CD14-positive monocyte (primary cell): ENCODE measurements at regions not wholly inside any gene's neighbourhood (a gene's known extent, or its start where the extent isn't known, plus 50 kb on each side); places are given as distances from the start of the nearest gene placed in this dataset.

Experiments used
- DNase-seq, 3 donors: peaks; one replicate each; pipeline ENCODE4 v3.0.0-alpha.2; 2011 to 2022
- H2AFZ ChIP-seq: 2 replicates; pipeline ENCODE4 v1.6.0; 2012; ENCODE audit warnings: mild to moderate bottlenecking, low read depth, low read length, inconsistent platforms; ENCODE audit not compliant: insufficient read depth, poor library complexity, severe bottlenecking
- H3K27ac ChIP-seq, 2 donors: 1 replicate in 1 of 2; 2 replicates in 1 of 2; pipeline ENCODE4 v1.5.1; 2012 to 2013; ENCODE audit warnings: low read length in 2 of 2, control low read depth in 1 of 2, inconsistent platforms in 1 of 2, low read depth in 1 of 2, mild to moderate bottlenecking in 1 of 2
- H3K27me3 ChIP-seq, 2 donors: one replicate each; pipeline versions ENCODE4 v1.6.0 to v1.6.1; 2011 to 2013; ENCODE audit warnings: low read length in 2 of 2; ENCODE audit not compliant: control insufficient read depth in 2 of 2, insufficient read depth in 2 of 2
- H3K36me3 ChIP-seq, 2 donors: replicated peaks in 1 of 2; 1 replicate in 1 of 2; 2 replicates in 1 of 2; pipeline versions ENCODE4 v1.5.1 to v1.6.1; 2012 to 2013; ENCODE audit warnings: low read length in 2 of 2, control low read depth in 1 of 2, inconsistent platforms in 1 of 2, mild to moderate bottlenecking in 1 of 2; ENCODE audit not compliant: insufficient read depth in 2 of 2, control insufficient read depth in 1 of 2
- H3K4me1 ChIP-seq, 2 donors: 1 replicate in 1 of 2; 2 replicates in 1 of 2; pipeline versions ENCODE4 v1.5.1 to v1.6.1; 2012 to 2013; ENCODE audit warnings: low read length in 2 of 2, control low read depth in 1 of 2, inconsistent platforms in 1 of 2, mild to moderate bottlenecking in 1 of 2, moderate library complexity in 1 of 2; ENCODE audit not compliant: insufficient read depth in 2 of 2, control insufficient read depth in 1 of 2
- H3K4me2 ChIP-seq: replicated peaks from 2 replicates; pipeline ENCODE3; 2012; ENCODE audit warnings: low read length, moderate library complexity, mild to moderate bottlenecking; ENCODE audit not compliant: poor library complexity, severe bottlenecking; ENCODE audit errors: extremely low read depth
- H3K4me3 ChIP-seq, 3 experiments: fragments of 200-600 bp in 1 of 3; sonication (generic) in 1 of 3; replicated peaks in 1 of 3; 1 replicate in 2 of 3; 2 replicates in 1 of 3; pipeline ENCODE4 v1.5.1; 2011 to 2013; ENCODE audit warnings: low read length in 3 of 3, mild to moderate bottlenecking in 3 of 3, control low read depth in 2 of 3, low read depth in 2 of 3, inconsistent platforms in 1 of 3, moderate library complexity in 1 of 3
- H3K79me2 ChIP-seq: 2 replicates; pipeline ENCODE4 v1.6.0; 2012; ENCODE audit warnings: mild to moderate bottlenecking, control low read depth, inconsistent platforms, low read length, moderate library complexity; ENCODE audit not compliant: insufficient read depth
- H3K9ac ChIP-seq: 2 replicates; pipeline ENCODE4 v1.6.0; 2017; ENCODE audit warnings: low read length, mild to moderate bottlenecking; ENCODE audit not compliant: insufficient read depth, poor library complexity, severe bottlenecking
- H3K9me3 ChIP-seq, 2 donors: replicated peaks in 1 of 2; 1 replicate in 1 of 2; 2 replicates in 1 of 2; pipeline versions ENCODE4 v1.5.1 to v1.6.1; 2012 to 2013; ENCODE audit warnings: low read length in 2 of 2, control low read depth in 1 of 2; ENCODE audit not compliant: control insufficient read depth in 1 of 2, insufficient read depth in 1 of 2
- H4K20me1 ChIP-seq: 2 replicates; pipeline ENCODE4 v1.6.0; 2012; ENCODE audit warnings: mild to moderate bottlenecking, low read length, control low read depth, moderate library complexity; ENCODE audit not compliant: insufficient read depth
- H3K27ac Mint-ChIP-seq, 7 donors: one replicate each; pipeline ENCODE4 v1.8.0; 2020; ENCODE audit warnings: mild to moderate bottlenecking in 7 of 7, mixed read lengths in 7 of 7, moderate library complexity in 6 of 7, inconsistent platforms in 2 of 7
- H3K27me3 Mint-ChIP-seq, 3 donors: one replicate each; pipeline ENCODE4 v1.8.0; 2021 to 2022; ENCODE audit warnings: low read depth in 3 of 3, mild to moderate bottlenecking in 3 of 3, mixed read lengths in 3 of 3, moderate library complexity in 3 of 3, inconsistent platforms in 1 of 3
- H3K36me3 Mint-ChIP-seq, 2 donors: one replicate each; pipeline ENCODE4 v1.8.0; 2020; ENCODE audit warnings: mixed read lengths in 2 of 2, inconsistent platforms in 1 of 2, mild to moderate bottlenecking in 1 of 2
- H3K4me1 Mint-ChIP-seq: one replicate; pipeline ENCODE4 v1.8.0; 2020; ENCODE audit warnings: mild to moderate bottlenecking, mixed read lengths
- H3K4me3 Mint-ChIP-seq, 2 donors: one replicate each; pipeline ENCODE4 v1.8.0; 2020; ENCODE audit warnings: mild to moderate bottlenecking in 2 of 2, mixed read lengths in 2 of 2, moderate library complexity in 1 of 2
- H3K9me3 Mint-ChIP-seq, 7 donors: one replicate each; pipeline ENCODE4 v1.8.0; 2020 to 2022; ENCODE audit warnings: mixed read lengths in 7 of 7, mild to moderate bottlenecking in 6 of 7, moderate library complexity in 6 of 7, inconsistent platforms in 2 of 7
- WGBS: methylation state at CpG from one replicate; pipeline ENCODE4 v1.1.5; 2013; ENCODE audit warnings: missing lambda C conversion rate; ENCODE audit not compliant: insufficient coverage; 5-methylcytosine and 5-hydroxymethylcytosine counted together
- intact Hi-C, 2 donors: fragments of 100-400 bp; cut with micrococcal nuclease; formaldehyde crosslinking; loops; one replicate each; pipeline versions ENCODE4 v1.15.0 to v1.15.1; 2023
- TF ChIP-seq, protein P1 (sequence below): fragments of 200-600 bp; IDR thresholded peaks from one replicate; pipeline ENCODE4 v1.8.0; 2022; ENCODE audit warnings: antibody characterized with exemption, mild to moderate bottlenecking

DNA sequence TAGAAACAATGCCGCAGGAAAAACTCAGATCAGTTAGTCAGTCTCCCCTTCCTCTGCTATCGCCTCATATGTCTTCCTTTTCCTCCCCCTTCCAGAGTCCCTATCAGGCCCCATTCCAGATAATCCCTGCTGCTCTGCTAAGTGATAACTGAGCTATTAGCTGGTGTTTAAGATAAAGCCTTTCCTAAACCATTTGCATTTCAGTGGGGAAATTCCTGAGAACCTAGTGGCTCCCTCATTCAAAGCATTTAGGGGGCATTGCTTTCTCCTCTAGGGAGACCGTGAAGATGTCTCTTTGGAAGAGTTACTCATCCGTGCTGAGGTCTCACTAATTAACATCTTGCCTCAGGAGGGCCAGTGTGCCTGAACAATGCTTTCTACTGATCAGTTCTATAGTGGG, 401.6 kb downstream of the NPIPA7 start:
- intact Hi-C loops: no loop called here

DNA sequence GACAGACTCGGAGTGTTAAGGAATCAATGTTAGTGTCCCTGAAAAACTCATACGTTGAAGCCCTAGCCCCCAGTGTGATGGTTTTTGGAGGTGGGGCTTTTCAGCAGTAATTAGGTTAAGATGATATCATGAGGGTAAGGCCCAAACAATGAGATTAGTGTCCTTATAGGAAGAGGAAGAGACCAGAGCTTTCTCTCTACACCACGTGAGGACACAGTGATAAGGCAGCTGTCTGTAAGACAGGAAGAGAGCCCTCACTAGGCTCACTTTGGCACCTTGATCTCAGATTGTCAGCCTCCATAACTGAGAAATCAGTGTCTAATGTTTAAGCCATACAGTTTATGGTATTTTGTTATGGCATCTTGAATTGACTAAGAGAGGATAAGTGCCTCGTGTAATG, 403.2 kb downstream of the NPIPA7 start:
- no peak overlapping the region for H3K4me2 ChIP-seq
- 86% methylated on average over 2 of the region's 4 CpGs for WGBS

More for the DNA sequence above, 401.6 kb downstream of the NPIPA7 start:
- H3K4me1 Mint-ChIP-seq: no peaks in the 10 kb centered on the region
- H4K20me1 ChIP-seq: no peaks in the 10 kb centered on the region
- H3K36me3 Mint-ChIP-seq: no peaks in the 10 kb centered on the region
- no peak overlapping the region for H2AFZ ChIP-seq
- H3K9me3 Mint-ChIP-seq: peaks cover 0 to 5% (median 0%) of the 10 kb centered on the region in 7 donors
- no peak overlapping the region for H3K4me3 Mint-ChIP-seq
- TF ChIP-seq, protein P1, sequence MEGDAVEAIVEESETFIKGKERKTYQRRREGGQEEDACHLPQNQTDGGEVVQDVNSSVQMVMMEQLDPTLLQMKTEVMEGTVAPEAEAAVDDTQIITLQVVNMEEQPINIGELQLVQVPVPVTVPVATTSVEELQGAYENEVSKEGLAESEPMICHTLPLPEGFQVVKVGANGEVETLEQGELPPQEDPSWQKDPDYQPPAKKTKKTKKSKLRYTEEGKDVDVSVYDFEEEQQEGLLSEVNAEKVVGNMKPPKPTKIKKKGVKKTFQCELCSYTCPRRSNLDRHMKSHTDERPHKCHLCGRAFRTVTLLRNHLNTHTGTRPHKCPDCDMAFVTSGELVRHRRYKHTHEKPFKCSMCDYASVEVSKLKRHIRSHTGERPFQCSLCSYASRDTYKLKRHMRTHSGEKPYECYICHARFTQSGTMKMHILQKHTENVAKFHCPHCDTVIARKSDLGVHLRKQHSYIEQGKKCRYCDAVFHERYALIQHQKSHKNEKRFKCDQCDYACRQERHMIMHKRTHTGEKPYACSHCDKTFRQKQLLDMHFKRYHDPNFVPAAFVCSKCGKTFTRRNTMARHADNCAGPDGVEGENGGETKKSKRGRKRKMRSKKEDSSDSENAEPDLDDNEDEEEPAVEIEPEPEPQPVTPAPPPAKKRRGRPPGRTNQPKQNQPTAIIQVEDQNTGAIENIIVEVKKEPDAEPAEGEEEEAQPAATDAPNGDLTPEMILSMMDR: no peak
- H3K79me2 ChIP-seq: no peaks in the 10 kb centered on the region
- no peaks in the 10 kb centered on the region for H3K9me3 ChIP-seq
- H3K27ac Mint-ChIP-seq: no peak overlapping the region
- no peak overlapping the region for H3K9ac ChIP-seq
- no peaks in the 10 kb centered on the region for H3K36me3 ChIP-seq
- peaks cover 0 to 2% (median 0%) of the 10 kb centered on the region in 3 donors for H3K27me3 Mint-ChIP-seq
- no peak overlapping the region for H3K4me2 ChIP-seq
- DNase-seq: no peak
- no peaks in the 10 kb centered on the region for H3K27me3 ChIP-seq
- H3K4me3 ChIP-seq: no peak overlapping the region
- no peaks in the 10 kb centered on the region for H3K4me1 ChIP-seq
- 10% methylated on average over 1 of the region's 4 CpGs for WGBS
- no peak overlapping the region for H3K27ac ChIP-seq

More for the DNA sequence above, 403.2 kb downstream of the NPIPA7 start:
- TF ChIP-seq, protein P1: no peak
- H3K27me3 ChIP-seq: no peaks in the 10 kb centered on the region
- no peak overlapping the region for H2AFZ ChIP-seq
- H4K20me1 ChIP-seq: no peaks in the 10 kb centered on the region
- H3K9ac ChIP-seq: no peak overlapping the region
- H3K79me2 ChIP-seq: no peaks in the 10 kb centered on the region
- Mint-ChIP-seq H3K9me3 (peaks cover 0 to 5% (median 0%) of the 10 kb centered on the region in 7 donors), H3K4me1 (no peaks in the 10 kb centered on the region), H3K27me3 (peaks cover 0 to 2% (median 0%) of the 10 kb centered on the region in 3 donors), H3K4me3 (no peak overlapping the region), H3K27ac (no peak overlapping the region), H3K36me3 (no peaks in the 10 kb centered on the region)
- intact Hi-C loops: no loop called here
- no peaks in the 10 kb centered on the region for H3K9me3 ChIP-seq
- no peaks in the 10 kb centered on the region for H3K36me3 ChIP-seq
- H3K27ac ChIP-seq: no peak overlapping the region
- no peak for DNase-seq
- H3K4me3 ChIP-seq: no peak overlapping the region
- H3K4me1 ChIP-seq: no peaks in the 10 kb centered on the region
